IMR-90 (cell line): ENCODE measurements at regions not wholly inside any gene's neighbourhood (a gene's known extent, or its start where the extent isn't known, plus 50 kb on each side); places are given as distances from the start of the nearest gene placed in this dataset.
"Not testable (repeated sequence)": the region's sequence is repeated elsewhere in the genome, so short reads cannot be mapped to it uniquely, and the experiment has no call there.

Experiments
- ATAC-seq: fragments of 200-7000 bp; cut with Tn5 transposase; 2 replicates; pipeline ENCODE4 v1.9.1; 2020; ENCODE audit warnings: low read depth, mild to moderate bottlenecking, moderate library complexity
- BruUV-seq: library from RNA; stranded (reverse); fragments of 400-500 nt; replicated peaks from 2 replicates; lab custom pipeline; 2021; lab: Mats Ljungman, UMichigan
- CTCF ChIA-PET: fragments of 300-600 bp; formaldehyde crosslinking; extraction: SDS; loops from one replicate; lab custom pipeline; 2021; ENCODE audit warnings: antibody characterized with exemption; lab: Yijun Ruan, JAX
- POLR2A ChIA-PET: fragments of 300-600 bp; sonication (Branson Sonifier 250); formaldehyde crosslinking; loops from one replicate; lab custom pipeline; 2022; ENCODE audit warnings: antibody characterized with exemption; ENCODE audit not compliant: unreplicated experiment; lab: Charles Lee
- DNase-seq: peaks from one replicate; pipeline ENCODE4 v3.0.0; 2013
- H2AFZ ChIP-seq: replicated peaks from 2 replicates; pipeline ENCODE3; 2013; ENCODE audit warnings: low read length, mild to moderate bottlenecking; ENCODE audit not compliant: poor library complexity
- H2AK5ac ChIP-seq: 2 replicates; pipeline ENCODE4 v1.6.1; 2013; ENCODE audit warnings: low read depth, low read length, inconsistent platforms
- H2AK9ac ChIP-seq: replicated peaks from 2 replicates; pipeline ENCODE3; 2013; ENCODE audit warnings: mild to moderate bottlenecking, low read depth, low read length, moderate library complexity; ENCODE audit not compliant: poor library complexity
- H2BK120ac ChIP-seq: 2 replicates; pipeline ENCODE4 v1.6.1; 2013; ENCODE audit warnings: low read depth, low read length, inconsistent platforms
- H2BK15ac ChIP-seq: 3 replicates; pipeline ENCODE4 v1.6.1; 2013; ENCODE audit warnings: low read depth, low read length, inconsistent platforms
- H2BK20ac ChIP-seq: 2 replicates; pipeline ENCODE4 v1.6.1; 2013; ENCODE audit warnings: low read depth, mild to moderate bottlenecking, inconsistent platforms, low read length, moderate library complexity
- H2BK5ac ChIP-seq: 2 replicates; pipeline ENCODE4 v1.6.1; 2013; ENCODE audit warnings: mild to moderate bottlenecking, low read depth, low read length, inconsistent platforms; ENCODE audit not compliant: poor library complexity, severe bottlenecking
- H3K14ac ChIP-seq: replicated peaks from 2 replicates; pipeline ENCODE4 v1.6.1; 2013; ENCODE audit warnings: low read depth, low read length, inconsistent platforms
- H3K18ac ChIP-seq: 2 replicates; pipeline ENCODE4 v1.6.1; 2013; ENCODE audit warnings: low read depth, low read length, control low read depth
- H3K23ac ChIP-seq: 2 replicates; pipeline ENCODE4 v1.6.1; 2013; ENCODE audit warnings: low read depth, low read length, inconsistent platforms
- H3K27ac ChIP-seq: 2 replicates; pipeline ENCODE4 v1.5.1; 2013; ENCODE audit warnings: mild to moderate bottlenecking, control low read depth, low read length; ENCODE audit not compliant: insufficient read depth
- H3K27me3 ChIP-seq: 2 replicates; pipeline ENCODE4 v1.6.1; 2013; ENCODE audit warnings: low read length; ENCODE audit not compliant: control insufficient read depth, insufficient read depth
- H3K36me3 ChIP-seq: 2 replicates; pipeline ENCODE4 v1.6.1; 2013; ENCODE audit warnings: low read length, mixed read lengths; ENCODE audit not compliant: control insufficient read depth, insufficient read depth
- H3K4ac ChIP-seq: 2 replicates; pipeline ENCODE4 v1.6.1; 2013; ENCODE audit warnings: low read depth, low read length, inconsistent platforms
- H3K4me1 ChIP-seq: 2 replicates; pipeline ENCODE4 v1.6.1; 2013; ENCODE audit warnings: low read length, mixed read lengths; ENCODE audit not compliant: control insufficient read depth, insufficient read depth
- H3K4me2 ChIP-seq: 2 replicates; pipeline ENCODE4 v1.6.1; 2013; ENCODE audit warnings: low read depth, mild to moderate bottlenecking, control low read depth, low read length, moderate library complexity
- H3K4me3 ChIP-seq: 2 replicates; pipeline ENCODE4 v1.5.1; 2013; ENCODE audit warnings: low read depth, mild to moderate bottlenecking, control low read depth, low read length, moderate library complexity; ENCODE audit not compliant: insufficient read depth
- H3K56ac ChIP-seq: 2 replicates; pipeline ENCODE4 v1.6.1; 2013; ENCODE audit warnings: low read length, inconsistent platforms; ENCODE audit not compliant: insufficient read depth; ENCODE audit errors: extremely low read depth
- H3K79me1 ChIP-seq, 2 experiments: 2 replicates each; pipeline ENCODE4 v1.6.1; 2013; ENCODE audit warnings: low read length in 2 of 2, inconsistent platforms in 1 of 2, low read depth in 1 of 2
- H3K9ac ChIP-seq: 2 replicates; pipeline ENCODE4 v1.6.1; 2013; ENCODE audit warnings: low read depth, low read length, control low read depth
- H3K9me1 ChIP-seq: 2 replicates; pipeline ENCODE4 v1.6.1; 2013; ENCODE audit warnings: low read length, inconsistent platforms; ENCODE audit not compliant: insufficient read depth
- H3K9me3 ChIP-seq: 2 replicates; pipeline ENCODE4 v1.6.1; 2013; ENCODE audit warnings: low read length; ENCODE audit not compliant: control insufficient read depth, insufficient read depth
- H4K20me1 ChIP-seq: 2 replicates; pipeline ENCODE4 v1.6.1; 2013; ENCODE audit warnings: low read length, inconsistent platforms; ENCODE audit not compliant: insufficient read depth
- H4K5ac ChIP-seq: 2 replicates; pipeline ENCODE4 v1.6.1; 2013; ENCODE audit warnings: mild to moderate bottlenecking, low read depth, low read length, control low read depth
- H4K8ac ChIP-seq, 2 experiments: 2 replicates each; pipeline ENCODE4 v1.6.1; 2013; ENCODE audit warnings: low read depth in 2 of 2, low read length in 2 of 2, control low read depth in 1 of 2, inconsistent platforms in 1 of 2
- H4K91ac ChIP-seq: 2 replicates; pipeline ENCODE4 v1.6.1; 2013; ENCODE audit warnings: low read depth, low read length, inconsistent platforms; ENCODE audit not compliant: insufficient read depth
- MXI1 ChIP-seq: IDR thresholded peaks from 2 replicates; pipeline ENCODE4 v1.6.1; 2012; ENCODE audit warnings: low read depth, mild to moderate bottlenecking, low read length, moderate library complexity, borderline replicate concordance
- RCOR1 ChIP-seq: IDR thresholded peaks from 2 replicates; pipeline ENCODE4 v1.6.1; 2012; ENCODE audit warnings: mild to moderate bottlenecking, low read length, improper control_type of control experiment; ENCODE audit not compliant: insufficient replicate concordance
- USF2 ChIP-seq: fragments of 150-350 bp; IDR thresholded peaks from 2 replicates; pipeline ENCODE4 v1.6.1; 2017; ENCODE audit warnings: mild to moderate bottlenecking, antibody characterized with exemption, low read length, low read depth
- WGBS, 2 experiments: methylation state at CpG; one replicate each; pipeline versions ENCODE4 v1.1.5 to v1.1.7; 2013; ENCODE audit warnings: missing lambda C conversion rate in 2 of 2; ENCODE audit not compliant: insufficient read length in 1 of 2; ENCODE audit errors: extremely low coverage in 2 of 2; 5-methylcytosine and 5-hydroxymethylcytosine counted together
- dilution Hi-C: fragments of 300-500 bp; cut with HindIII; formaldehyde crosslinking; loops from one replicate; pipeline ENCODE4 v1.14.3; 2018; ENCODE audit warnings: low sequenced_read_pairs; ENCODE audit not compliant: unreplicated experiment
- in situ Hi-C: fragments of 300-500 bp; cut with MboI; formaldehyde crosslinking; loops from 3 replicates; pipeline ENCODE4 v1.14.3; 2019; ENCODE audit warnings: low sequenced_read_pairs, inconsistent platforms, mixed read lengths
- intact Hi-C: fragments of 100-400 bp; cut with micrococcal nuclease; formaldehyde crosslinking; loops from 2 replicates; pipeline ENCODE4 v1.10.0; 2022

GRCh38 chr20:11995805-11996567 lies 78.3 kb downstream of the BTBD3 start:
- DNase-seq (peak; percentile 1), ATAC-seq (no peak)
- no peak overlapping the region for H4K5ac ChIP-seq
- H4K20me1 ChIP-seq: no peaks in the 10 kb centered on the region
- H4K91ac ChIP-seq: no peak overlapping the region
- no peak overlapping the region for H3K4me2 ChIP-seq
- no peaks in the 10 kb centered on the region for H3K9me1 ChIP-seq
- no peak overlapping the region for H3K56ac ChIP-seq
- WGBS, 2 experiments: 27% methylated on average over 3 of the region's 7 CpGs; no CpG with 5 or more reads in 1 of the 2 experiments
- H3K79me1 ChIP-seq: no peaks in the 10 kb centered on the region
- no peak overlapping the region for H4K8ac ChIP-seq
- CTCF ChIA-PET: interaction anchor here (1.3 kb wide), 1 partner anchor 16 kb away, joined by 5 read pairs; no protein-coding TSS in a partner anchor
- H3K18ac ChIP-seq: no peak overlapping the region
- H2AK5ac ChIP-seq: no peak overlapping the region
- BruUV-seq: no TSS peak
- no peak overlapping the region for H2AK9ac ChIP-seq
- no peak overlapping the region for H3K23ac ChIP-seq
- H2BK120ac ChIP-seq: no peak overlapping the region
- POLR2A ChIA-PET: no interaction called here
- no peaks in the 10 kb centered on the region; the same call in 1 of the 2 replicates for H3K27me3 ChIP-seq
- no peaks in the 10 kb centered on the region for H3K9me3 ChIP-seq
- no peak overlapping the region for H3K27ac ChIP-seq
- H3K36me3 ChIP-seq: no peaks in the 10 kb centered on the region
- H2AFZ ChIP-seq: no peak overlapping the region
- dilution Hi-C loops (no loop called here), in situ Hi-C loops (no loop called here), intact Hi-C loops (no loop called here)
- no peak overlapping the region for H2BK20ac ChIP-seq
- H2BK15ac ChIP-seq: no peak overlapping the region
- no peak overlapping the region for H3K14ac ChIP-seq
- no peak for TF ChIP-seq USF2
- TF ChIP-seq RCOR1: no peak
- no peak for TF ChIP-seq MXI1
- no peak overlapping the region for H3K4ac ChIP-seq
- H3K4me3 ChIP-seq: no peak overlapping the region
- no peak overlapping the region for H3K9ac ChIP-seq
- no peaks in the 10 kb centered on the region for H3K4me1 ChIP-seq
- no peak overlapping the region for H2BK5ac ChIP-seq

- H2BK120ac ChIP-seq, H3K4me3 ChIP-seq, H3K14ac ChIP-seq, H2BK15ac ChIP-seq, H3K23ac ChIP-seq, H3K36me3 ChIP-seq, H3K9ac ChIP-seq, H4K8ac ChIP-seq, in situ Hi-C loops, H2AK5ac ChIP-seq, H3K27me3 ChIP-seq, intact Hi-C loops, H3K18ac ChIP-seq, H3K56ac ChIP-seq, DNase-seq, H3K4ac ChIP-seq, CTCF ChIA-PET, POLR2A ChIA-PET, H3K79me1 ChIP-seq, H3K4me2 ChIP-seq, H3K4me1 ChIP-seq, dilution Hi-C loops, H4K5ac ChIP-seq, BruUV-seq, H3K9me1 ChIP-seq, ATAC-seq, H3K9me3 ChIP-seq, H2BK20ac ChIP-seq, H2AFZ ChIP-seq, H3K27ac ChIP-seq, H2AK9ac ChIP-seq, H2BK5ac ChIP-seq, H4K20me1 ChIP-seq, H4K91ac ChIP-seq: not testable (repeated sequence)
- no CpG with 5 or more reads among the region's 1 CpG for WGBS, 2 experiments
Measured at GRCh38 chr20:12004776-12005175, 87.1 kb downstream of the BTBD3 start.
